OCI-LY1 (cell line): ENCODE measurements at regions not wholly inside any gene's neighbourhood (a gene's known extent, or its start where the extent isn't known, plus 50 kb on each side); places are given as distances from the start of the nearest gene placed in this dataset.

ENCODE experiments used
- EZH2 ChIP-seq: fragments of 200-600 bp; sonication (generic), shearing (Covaris generic); IDR thresholded peaks from 2 replicates; pipeline ENCODE4 v1.8.0; 2017; ENCODE audit warnings: borderline replicate concordance, mixed run types, mild to moderate bottlenecking, antibody characterized with exemption, low read length, moderate library complexity, mixed read lengths
- TF ChIP-seq, protein P1 (sequence below): fragments of 200-600 bp; sonication (generic), shearing (Covaris generic); IDR thresholded peaks from 2 replicates; pipeline ENCODE4 v1.5.1; 2017; ENCODE audit warnings: mild to moderate bottlenecking, antibody characterized with exemption, low read length, moderate library complexity, mixed read lengths

- no peak for TF ChIP-seq EZH2
- TF ChIP-seq, protein P1, sequence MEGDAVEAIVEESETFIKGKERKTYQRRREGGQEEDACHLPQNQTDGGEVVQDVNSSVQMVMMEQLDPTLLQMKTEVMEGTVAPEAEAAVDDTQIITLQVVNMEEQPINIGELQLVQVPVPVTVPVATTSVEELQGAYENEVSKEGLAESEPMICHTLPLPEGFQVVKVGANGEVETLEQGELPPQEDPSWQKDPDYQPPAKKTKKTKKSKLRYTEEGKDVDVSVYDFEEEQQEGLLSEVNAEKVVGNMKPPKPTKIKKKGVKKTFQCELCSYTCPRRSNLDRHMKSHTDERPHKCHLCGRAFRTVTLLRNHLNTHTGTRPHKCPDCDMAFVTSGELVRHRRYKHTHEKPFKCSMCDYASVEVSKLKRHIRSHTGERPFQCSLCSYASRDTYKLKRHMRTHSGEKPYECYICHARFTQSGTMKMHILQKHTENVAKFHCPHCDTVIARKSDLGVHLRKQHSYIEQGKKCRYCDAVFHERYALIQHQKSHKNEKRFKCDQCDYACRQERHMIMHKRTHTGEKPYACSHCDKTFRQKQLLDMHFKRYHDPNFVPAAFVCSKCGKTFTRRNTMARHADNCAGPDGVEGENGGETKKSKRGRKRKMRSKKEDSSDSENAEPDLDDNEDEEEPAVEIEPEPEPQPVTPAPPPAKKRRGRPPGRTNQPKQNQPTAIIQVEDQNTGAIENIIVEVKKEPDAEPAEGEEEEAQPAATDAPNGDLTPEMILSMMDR = no peak
These were observed 269.6 kb downstream of the B3GLCT start for GRCh38 chr13:31469377-31469776.
